ENCODE measurements at regions not wholly inside any gene's neighbourhood (a gene's known extent, or its start where the extent isn't known, plus 50 kb on each side); places are given as distances from the start of the nearest gene placed in this dataset.

- POLR2A ChIA-PET: no interaction called here
- DNase-seq (ENCODE audit: extremely low spot score): no peak
- CTCF ChIA-PET: interaction anchor here (1.3 to 2.0 kb wide), 3 partner anchors 9 to 20 kb away, joined by 3 to 7 read pairs (median 4); no protein-coding TSS in a partner anchor
- TF ChIP-seq CTCF (IDR thresholded peaks at IDR 0.05; ENCODE audit: control extremely low read depth, extremely low read depth, low read depth, missing control alignments): no peak
Measured at GRCh38 chr16:55964923-55965475, 89.8 kb upstream of the CES5A start.

- ChIA-PET POLR2A (no interaction called here), CTCF (interaction anchor here (1.0 to 8.1 kb wide), 4 partner anchors 12 to 363 kb away, joined by 3 to 66 read pairs (median 3); no protein-coding TSS in a partner anchor)
- DNase-seq (ENCODE audit: extremely low spot score): no peak
- no peak for TF ChIP-seq CTCF (IDR thresholded peaks at IDR 0.05; ENCODE audit: control extremely low read depth, extremely low read depth, low read depth, missing control alignments)
Measured at GRCh38 chr16:55955845-55956244, 80.7 kb upstream of the CES5A start.

GRCh38 chr16:55955424-55955823, 80.3 kb upstream of the CES5A start:
- no peak for DNase-seq (ENCODE audit: extremely low spot score)
- ChIA-PET CTCF (interaction anchor here (1.1 to 8.1 kb wide), 2 partner anchors 11 to 363 kb away, joined by 3 to 66 read pairs; no protein-coding TSS in a partner anchor), POLR2A (no interaction called here)
- TF ChIP-seq CTCF (IDR thresholded peaks at IDR 0.05; ENCODE audit: control extremely low read depth, extremely low read depth, low read depth, missing control alignments): no peak

- no peak for TF ChIP-seq CTCF (IDR thresholded peaks at IDR 0.05; ENCODE audit: control extremely low read depth, extremely low read depth, low read depth, missing control alignments)
- POLR2A ChIA-PET: no interaction called here
- DNase-seq (ENCODE audit: extremely low spot score): no peak
- CTCF ChIA-PET: interaction anchor here (8.1 kb wide), 1 partner anchor 11 kb away, joined by 66 read pairs; no protein-coding TSS in a partner anchor
Measured at GRCh38 chr16:55954906-55955305, 79.7 kb upstream of the CES5A start.

- POLR2A ChIA-PET: no interaction called here
- CTCF ChIA-PET: no interaction called here
- TF ChIP-seq CTCF (IDR thresholded peaks at IDR 0.05; ENCODE audit: control extremely low read depth, extremely low read depth, low read depth, missing control alignments): no peak
- DNase-seq (ENCODE audit: extremely low spot score): no peak
Measured at GRCh38 chr16:55949518-55949917, 74.3 kb upstream of the CES5A start.

GRCh38 chr16:55948230-55948629, 73.1 kb upstream of the CES5A start:
- CTCF ChIA-PET: interaction anchor here (0.9 to 8.3 kb wide), 6 partner anchors 9 to 408 kb away, joined by 3 to 100 read pairs (median 3); no protein-coding TSS in a partner anchor

More at GRCh38 chr16:55948230-55948629, 73.1 kb upstream of the CES5A start:
- POLR2A ChIA-PET: no interaction called here
- no peak for DNase-seq (ENCODE audit: extremely low spot score)
- TF ChIP-seq CTCF (IDR thresholded peaks at IDR 0.05; ENCODE audit: control extremely low read depth, extremely low read depth, low read depth, missing control alignments): no peak

All from GM10248 (cell line).